ENCODE measurements at regions not wholly inside any gene's neighbourhood (a gene's known extent, or its start where the extent isn't known, plus 50 kb on each side); places are given as distances from the start of the nearest gene placed in this dataset.

GRCh38 chr12:85352016-85352415 is 72.0 kb downstream of the ALX1 start:
- DNase-seq, result no peak

GRCh38 chr12:85356596-85357385 is 76.8 kb downstream of the ALX1 start:
- DNase-seq, result no peak

- DNase-seq, result no peak
These were observed 77.6 kb downstream of the ALX1 start for GRCh38 chr12:85357609-85358008.

GRCh38 chr12:85358715-85359114 is 78.7 kb downstream of the ALX1 start:
- DNase-seq, result no peak

GRCh38 chr12:85363382-85364190 is 83.6 kb downstream of the ALX1 start:
- no peak for DNase-seq

GRCh38 chr12:85367936-85368335 is 87.9 kb downstream of the ALX1 start:
- no peak for DNase-seq

GRCh38 chr12:85369365-85370154 is 89.5 kb downstream of the ALX1 start:
- no peak for DNase-seq

GRCh38 chr12:85373045-85373444 is 93.0 kb downstream of the ALX1 start:
- no peak for DNase-seq

GRCh38 chr12:85374981-85375380 is 95.0 kb downstream of the ALX1 start:
- no peak for DNase-seq

- DNase-seq, result no peak
These were observed 105.4 kb downstream of the ALX1 start for GRCh38 chr12:85385406-85385805.

- DNase-seq, result no peak
These were observed 110.2 kb downstream of the ALX1 start for GRCh38 chr12:85390266-85390665.

- DNase-seq, result no peak
These were observed 112.5 kb downstream of the ALX1 start for GRCh38 chr12:85392508-85392907.

- no peak for DNase-seq
These were observed 113.6 kb downstream of the ALX1 start for GRCh38 chr12:85393606-85394005.

- no peak for DNase-seq
These were observed 114.0 kb downstream of the ALX1 start for GRCh38 chr12:85394065-85394464.

- DNase-seq, result no peak
These were observed 114.8 kb downstream of the ALX1 start for GRCh38 chr12:85394809-85395208.

- no peak for DNase-seq
These were observed 125.2 kb downstream of the ALX1 start for GRCh38 chr12:85405262-85405661.

GRCh38 chr12:85405781-85406522 is 125.9 kb downstream of the ALX1 start:
- no peak for DNase-seq

- DNase-seq, result no peak
These were observed 133.2 kb downstream of the ALX1 start for GRCh38 chr12:85413266-85413665.

GRCh38 chr12:85422762-85423161 is 142.7 kb downstream of the ALX1 start:
- DNase-seq, result no peak

- DNase-seq, result no peak
These were observed 143.9 kb downstream of the ALX1 start for GRCh38 chr12:85423947-85424346.

- DNase-seq, result no peak
These were observed 144.7 kb downstream of the ALX1 start for GRCh38 chr12:85424581-85425348.

GRCh38 chr12:85425349-85425612 is 145.3 kb downstream of the ALX1 start:
- DNase-seq, result no peak
